Adrenal gland (tissue), 9 donors: ENCODE measurements at regions not wholly inside any gene's neighbourhood (a gene's known extent, or its start where the extent isn't known, plus 50 kb on each side); places are given as distances from the start of the nearest gene placed in this dataset.

ENCODE experiments used
- DNase-seq, 7 donors: peaks; one replicate each; pipeline ENCODE4 v3.0.0-alpha.2; 2019 to 2020
- H3K27ac ChIP-seq, 5 donors: fragments of 200-600 bp; sonication (generic) in 4 of 5; 1 replicate in 3 of 5; 2 replicates in 2 of 5; pipeline versions ENCODE4 v1.5.1 to v1.8.0; 2016 to 2020; ENCODE audit warnings: mild to moderate bottlenecking in 1 of 5
- H3K27me3 ChIP-seq: fragments of 200-600 bp; 2 replicates; pipeline ENCODE4 v1.8.0; 2021
- H3K36me3 ChIP-seq, 2 donors: fragments of 200-600 bp; replicated peaks in 1 of 2; 1 replicate in 1 of 2; 2 replicates in 1 of 2; pipeline versions ENCODE4 v1.5.1 to v1.8.0; 2018 to 2022
- H3K4me1 ChIP-seq, 2 donors: fragments of 200-600 bp; replicated peaks in 1 of 2; 1 replicate in 1 of 2; 2 replicates in 1 of 2; pipeline versions ENCODE4 v1.5.1 to v1.8.0; 2018 to 2021
- H3K4me3 ChIP-seq, 4 donors: fragments of 200-600 bp; sonication (generic) in 3 of 4; one replicate each; pipeline ENCODE4 v1.5.1; 2016 to 2018
- H3K9me3 ChIP-seq, 3 donors: fragments of 200-600 bp; sonication (generic) in 1 of 3; replicated peaks in 1 of 3; 1 replicate in 2 of 3; 2 replicates in 1 of 3; pipeline versions ENCODE4 v1.5.1 to v1.8.0; 2016 to 2021
- POLR2A ChIP-seq, 2 donors: fragments of 450-650 bp; IDR thresholded peaks; one replicate each; pipeline ENCODE4 v1.6.1; 2017; ENCODE audit warnings: antibody characterized with exemption in 2 of 2, mild to moderate bottlenecking in 2 of 2, moderate library complexity in 1 of 2
- WGBS, 4 donors: extraction: QIAGEN DNeasy Blood & Tissue Kit in 2 of 4; methylation state at CpG; one replicate each; pipeline versions ENCODE4 v1.1.5 to v1.1.7; 2013 to 2017; 5-methylcytosine and 5-hydroxymethylcytosine counted together
- intact Hi-C, 2 donors: fragments of 100-400 bp; cut with DNase I; formaldehyde crosslinking; loops; one replicate each; pipeline versions ENCODE4 v1.14.1 to v1.15.0; 2022 to 2023
- TF ChIP-seq, protein P1 (sequence below), 6 experiments: fragments of 450-650 bp in 4 of 6; fragments of 200-600 bp in 2 of 6; sonication (generic) in 1 of 6; IDR thresholded peaks; 1 replicate in 5 of 6; 2 replicates in 1 of 6; pipeline versions ENCODE4 v1.5.1 to v1.8.0; 2016 to 2021; ENCODE audit warnings: antibody characterized with exemption in 6 of 6, mild to moderate bottlenecking in 2 of 6, moderate library complexity in 1 of 6
- donor health status: healthy with polysubstance abuse.
- donor health status: Bipolar disorder and iron deficiency.
- donor health status: DM: yes; HTN: yes; CAD: no.
- donor health status: DM: no; HTN: no; CAD: no.
- donor health status: DM: no; HTN: no; CAD: no.

- TF ChIP-seq, protein P1, sequence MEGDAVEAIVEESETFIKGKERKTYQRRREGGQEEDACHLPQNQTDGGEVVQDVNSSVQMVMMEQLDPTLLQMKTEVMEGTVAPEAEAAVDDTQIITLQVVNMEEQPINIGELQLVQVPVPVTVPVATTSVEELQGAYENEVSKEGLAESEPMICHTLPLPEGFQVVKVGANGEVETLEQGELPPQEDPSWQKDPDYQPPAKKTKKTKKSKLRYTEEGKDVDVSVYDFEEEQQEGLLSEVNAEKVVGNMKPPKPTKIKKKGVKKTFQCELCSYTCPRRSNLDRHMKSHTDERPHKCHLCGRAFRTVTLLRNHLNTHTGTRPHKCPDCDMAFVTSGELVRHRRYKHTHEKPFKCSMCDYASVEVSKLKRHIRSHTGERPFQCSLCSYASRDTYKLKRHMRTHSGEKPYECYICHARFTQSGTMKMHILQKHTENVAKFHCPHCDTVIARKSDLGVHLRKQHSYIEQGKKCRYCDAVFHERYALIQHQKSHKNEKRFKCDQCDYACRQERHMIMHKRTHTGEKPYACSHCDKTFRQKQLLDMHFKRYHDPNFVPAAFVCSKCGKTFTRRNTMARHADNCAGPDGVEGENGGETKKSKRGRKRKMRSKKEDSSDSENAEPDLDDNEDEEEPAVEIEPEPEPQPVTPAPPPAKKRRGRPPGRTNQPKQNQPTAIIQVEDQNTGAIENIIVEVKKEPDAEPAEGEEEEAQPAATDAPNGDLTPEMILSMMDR (IDR thresholded peaks at IDR 0.05): no peak
- no peak for TF ChIP-seq POLR2A (IDR thresholded peaks at IDR 0.05)
- Histone ChIP-seq H3K36me3 (no peaks in the 10 kb centered on the region), H3K4me1 (no peaks in the 10 kb centered on the region), H3K4me3 (no peak overlapping the region), H3K27me3 (no peaks in the 10 kb centered on the region), H3K27ac (no peak overlapping the region), H3K9me3 (no peaks in the 10 kb centered on the region)
- no peak for DNase-seq
- intact Hi-C loops: no loop called here
- WGBS, 4 donors: 20 to 71% (median 32%) methylated on average over 1 of the region's 1 CpG
These were observed 113.1 kb downstream of the ZNF648 start for GRCh38 chr1:181948372-181948771.

DNA sequence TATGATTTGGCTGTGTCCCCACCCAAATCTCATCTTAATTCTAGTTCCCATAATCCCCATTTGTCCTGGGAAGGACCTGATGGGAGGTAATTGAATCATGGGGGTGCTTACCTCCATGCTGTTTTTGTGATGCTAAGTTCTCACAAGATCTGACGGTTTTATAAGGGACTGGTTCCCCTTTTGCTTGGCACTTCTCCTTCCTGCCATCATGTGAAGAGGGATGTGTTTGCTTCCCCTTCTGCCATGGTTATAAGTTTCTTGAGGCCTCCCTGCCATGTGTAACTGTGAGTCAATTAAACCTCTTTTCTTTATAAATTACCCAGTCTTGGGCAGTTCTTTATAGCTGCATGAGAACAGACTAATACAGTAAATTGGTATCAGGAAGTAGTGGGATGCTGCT is 114.1 kb downstream of the ZNF648 start:
- Histone ChIP-seq H3K36me3 (no peaks in the 10 kb centered on the region), H3K4me3 (no peak overlapping the region), H3K27me3 (no peaks in the 10 kb centered on the region), H3K9me3 (no peaks in the 10 kb centered on the region), H3K27ac (no peak overlapping the region), H3K4me1 (no peaks in the 10 kb centered on the region)
- intact Hi-C loops: no loop called here
- 44 to 73% (median 62%) methylated on average over 1 of the region's 1 CpG for WGBS, 4 donors
- TF ChIP-seq POLR2A (IDR thresholded peaks at IDR 0.05): no peak
- TF ChIP-seq, protein P1 (IDR thresholded peaks at IDR 0.05): no peak
- no peak for DNase-seq

- no peaks in the 10 kb centered on the region for H3K27me3 ChIP-seq
- H3K9me3 ChIP-seq: no peaks in the 10 kb centered on the region
- TF ChIP-seq POLR2A (IDR thresholded peaks at IDR 0.05): no peak
- TF ChIP-seq, protein P1 (IDR thresholded peaks at IDR 0.05): peak; percentile 20 to 52 (median 47)
- H3K4me1 ChIP-seq: no peaks in the 10 kb centered on the region
- intact Hi-C loops: no loop called here
- DNase-seq: peak in 6 of 7 donors; percentile 17 to 57 (median 36)
- no peaks in the 10 kb centered on the region for H3K36me3 ChIP-seq
- H3K4me3 ChIP-seq: no peak overlapping the region
- 21 to 29% (median 24%) methylated on average over 9 of the region's 9 CpGs for WGBS, 4 donors
- no peak overlapping the region for H3K27ac ChIP-seq
These were observed 124.5 kb downstream of the ZNF648 start for GRCh38 chr1:181936768-181937581.

- WGBS, 4 donors: 91 to 100% (median 98%) methylated on average over 2 of the region's 2 CpGs
- Histone ChIP-seq H3K27ac (no peak overlapping the region), H3K27me3 (no peaks in the 10 kb centered on the region), H3K4me3 (no peak overlapping the region), H3K9me3 (no peaks in the 10 kb centered on the region), H3K36me3 (no peaks in the 10 kb centered on the region), H3K4me1 (no peaks in the 10 kb centered on the region)
- DNase-seq: no peak
- intact Hi-C loops: no loop called here
- TF ChIP-seq, protein P1 (IDR thresholded peaks at IDR 0.05): no peak
- TF ChIP-seq POLR2A (IDR thresholded peaks at IDR 0.05): no peak
These were observed 125.2 kb downstream of the ZNF648 start for GRCh38 chr1:181936269-181936668.
